ENCODE measurements at regions not wholly inside any gene's neighbourhood (a gene's known extent, or its start where the extent isn't known, plus 50 kb on each side); places are given as distances from the start of the nearest gene placed in this dataset.

DNA sequence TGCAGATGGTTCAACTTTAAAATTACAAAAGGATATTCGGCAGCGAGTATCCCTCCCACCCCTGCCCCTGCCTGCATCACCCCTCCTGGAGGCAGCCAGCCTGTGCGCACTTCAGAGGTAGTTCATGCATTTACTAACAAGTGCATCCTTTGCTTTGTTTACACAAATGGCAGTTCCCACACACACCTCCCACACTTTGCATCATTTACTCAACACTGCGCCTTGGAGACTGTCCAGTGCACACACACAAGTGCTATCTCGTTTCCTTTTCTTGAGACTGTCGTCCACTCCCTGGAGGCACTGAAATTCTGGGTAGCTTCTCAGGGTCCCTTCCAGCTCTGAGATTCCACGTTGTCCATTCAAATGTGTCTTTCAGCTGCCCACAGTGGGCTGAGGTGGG lies 53.1 kb upstream of the VSX1 start:
- peaks cover 2% of the 10 kb centered on the region for H3K27me3 Mint-ChIP-seq (ENCODE audit: low read depth)
- H3K27ac Mint-ChIP-seq = no peak overlapping the region
- ATAC-seq (no peak), DNase-seq (no peak)
- no peaks in the 10 kb centered on the region for H3K9me3 Mint-ChIP-seq (ENCODE audit: insufficient read depth)
- POLR2A ChIA-PET = no interaction called here
- CTCF ChIA-PET = no interaction called here
- no peaks in the 10 kb centered on the region for H3K4me1 Mint-ChIP-seq (ENCODE audit: low read depth)
- H3K4me3 Mint-ChIP-seq = no peak overlapping the region
- H3K36me3 Mint-ChIP-seq (ENCODE audit: low read depth) = no peaks in the 10 kb centered on the region

DNA sequence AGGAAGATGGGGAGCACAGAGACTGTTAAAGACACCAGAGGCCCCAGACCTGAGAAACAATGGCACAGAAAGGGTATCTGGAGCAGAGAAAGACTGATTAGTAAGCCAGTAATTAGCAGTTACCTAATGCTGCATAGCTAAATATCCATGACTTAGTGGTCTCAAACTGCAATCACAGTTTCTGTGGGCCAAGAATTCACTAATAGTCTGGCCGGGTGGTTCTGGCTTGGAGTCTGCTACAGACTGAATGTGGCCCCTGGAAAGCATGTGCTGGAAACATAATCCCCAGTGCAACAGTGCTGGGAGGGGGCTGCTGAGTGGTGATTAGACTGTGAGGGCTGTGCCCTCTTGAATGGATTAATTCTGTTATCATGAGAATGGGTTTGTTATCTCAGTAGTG lies 54.1 kb upstream of the VSX1 start:
- DNase-seq (no peak), ATAC-seq (no peak)
- no peaks in the 10 kb centered on the region for H3K4me1 Mint-ChIP-seq (ENCODE audit: low read depth)
- no peaks in the 10 kb centered on the region for H3K9me3 Mint-ChIP-seq (ENCODE audit: insufficient read depth)
- no peaks in the 10 kb centered on the region for H3K36me3 Mint-ChIP-seq (ENCODE audit: low read depth)
- POLR2A ChIA-PET = no interaction called here
- no peak overlapping the region for H3K27ac Mint-ChIP-seq
- H3K4me3 Mint-ChIP-seq = no peak overlapping the region
- peaks cover 2% of the 10 kb centered on the region for H3K27me3 Mint-ChIP-seq (ENCODE audit: low read depth)
- CTCF ChIA-PET = interaction anchor here (1.4 kb wide), 1 partner anchor 37 kb away, joined by 3 read pairs; no protein-coding TSS in a partner anchor

DNA sequence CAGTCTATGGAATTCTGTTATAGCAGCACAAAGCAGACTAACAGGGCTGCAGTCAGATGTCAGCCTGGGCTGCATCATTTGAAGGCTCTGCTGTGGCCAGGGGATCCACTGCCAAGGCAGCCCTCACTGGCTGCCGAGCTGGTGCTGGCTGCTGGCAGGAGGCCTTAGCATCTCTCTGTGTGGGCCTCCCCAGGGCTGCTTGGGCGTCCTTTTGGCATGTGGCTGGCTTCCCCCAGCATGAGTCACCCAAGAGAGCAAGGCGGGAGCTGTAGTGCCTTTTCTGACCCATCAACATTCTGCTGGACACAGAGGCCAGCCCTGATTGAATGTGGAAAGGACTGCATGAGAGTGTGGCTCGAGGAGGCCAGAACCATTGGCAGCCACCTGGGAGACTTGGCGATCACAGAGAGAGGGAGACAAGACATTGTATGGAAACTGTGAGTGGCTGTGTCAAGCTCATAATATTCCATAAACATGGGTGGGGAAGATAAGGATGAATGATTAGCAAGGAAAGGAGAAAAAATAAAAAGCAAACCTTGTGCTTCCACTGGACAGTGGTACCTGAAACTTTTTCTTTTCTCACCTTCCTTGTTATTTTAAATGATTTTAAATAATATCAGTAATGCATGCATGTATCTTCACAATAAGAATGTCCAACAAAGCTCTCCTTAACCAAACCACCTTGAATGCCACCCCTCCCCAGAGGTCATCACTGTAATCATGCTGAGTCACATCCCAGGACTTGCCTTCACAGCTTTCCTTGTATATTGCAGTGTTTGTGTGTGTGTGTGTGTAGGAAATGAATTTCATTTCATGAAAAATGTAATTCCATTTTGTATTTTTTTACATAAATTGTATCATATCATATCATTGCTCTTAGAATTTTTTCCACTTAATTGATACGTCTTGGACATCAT lies 55.0 kb upstream of the VSX1 start:
- ATAC-seq (no peak), DNase-seq (no peak)
- ChIA-PET POLR2A (no interaction called here), CTCF (interaction anchor here (1.4 kb wide), 1 partner anchor 36 kb away, joined by 3 read pairs; no protein-coding TSS in a partner anchor)
- peaks cover 2% of the 10 kb centered on the region for H3K27me3 Mint-ChIP-seq (ENCODE audit: low read depth)
- H3K27ac Mint-ChIP-seq = no peak overlapping the region
- no peaks in the 10 kb centered on the region for H3K9me3 Mint-ChIP-seq (ENCODE audit: insufficient read depth)
- H3K4me1 Mint-ChIP-seq (ENCODE audit: low read depth) = no peaks in the 10 kb centered on the region
- H3K36me3 Mint-ChIP-seq (ENCODE audit: low read depth) = no peaks in the 10 kb centered on the region
- no peak overlapping the region for H3K4me3 Mint-ChIP-seq

- Mint-ChIP-seq H3K27me3 (ENCODE audit: low read depth) (peaks cover under 1% of the 10 kb centered on the region), H3K9me3 (ENCODE audit: insufficient read depth) (no peaks in the 10 kb centered on the region), H3K27ac (no peak overlapping the region), H3K36me3 (ENCODE audit: low read depth) (no peaks in the 10 kb centered on the region), H3K4me1 (ENCODE audit: low read depth) (no peaks in the 10 kb centered on the region), H3K4me3 (no peak overlapping the region)
- DNase-seq (no peak), ATAC-seq (no peak)
- CTCF ChIA-PET = no interaction called here
- POLR2A ChIA-PET = no interaction called here
These were observed 56.3 kb upstream of the ENTPD6 start for GRCh38 chr20:25139029-25139705.

- Mint-ChIP-seq H3K27me3 (ENCODE audit: low read depth) (peaks cover 9% of the 10 kb centered on the region), H3K27ac (no peak overlapping the region), H3K36me3 (ENCODE audit: low read depth) (no peaks in the 10 kb centered on the region), H3K4me3 (no peak overlapping the region), H3K9me3 (ENCODE audit: insufficient read depth) (no peaks in the 10 kb centered on the region), H3K4me1 (ENCODE audit: low read depth) (no peaks in the 10 kb centered on the region)
- ChIA-PET CTCF (interaction anchor here (1.0 kb wide), 1 partner anchor 38 kb away, joined by 3 read pairs; no protein-coding TSS in a partner anchor), POLR2A (no interaction called here)
- DNase-seq (no peak), ATAC-seq (no peak)
These were observed 54.5 kb upstream of the ENTPD6 start for GRCh38 chr20:25140968-25141367.

DNA sequence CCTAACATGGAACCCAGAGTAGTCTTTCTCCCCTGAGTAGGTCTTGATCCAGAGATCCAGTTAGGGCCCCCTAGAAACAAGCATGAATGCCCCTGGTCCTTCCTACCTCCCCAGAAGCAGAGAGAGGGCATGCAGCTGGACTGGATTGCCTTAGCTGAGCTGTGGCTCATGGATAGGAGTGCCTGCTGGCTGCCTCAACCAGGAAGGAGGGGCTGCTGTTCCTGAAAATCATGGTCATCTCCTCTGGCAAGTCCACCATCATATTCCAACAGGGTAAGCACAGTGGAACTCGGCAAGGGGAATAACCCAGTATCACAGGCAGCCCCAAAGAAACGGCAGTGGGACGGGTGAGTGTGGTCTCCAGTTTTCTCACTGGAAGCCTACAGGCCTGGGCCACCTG lies 53.1 kb upstream of the ENTPD6 start:
- Mint-ChIP-seq H3K4me3 (no peak overlapping the region), H3K4me1 (ENCODE audit: low read depth) (no peaks in the 10 kb centered on the region), H3K36me3 (ENCODE audit: low read depth) (no peaks in the 10 kb centered on the region), H3K9me3 (ENCODE audit: insufficient read depth) (no peaks in the 10 kb centered on the region), H3K27me3 (ENCODE audit: low read depth) (peaks cover 9% of the 10 kb centered on the region), H3K27ac (no peak overlapping the region)
- ATAC-seq (no peak), DNase-seq (no peak)
- ChIA-PET CTCF (no interaction called here), POLR2A (no interaction called here)

GRCh38 chr20:25145131-25145530 lies 50.4 kb upstream of the ENTPD6 start:
- ATAC-seq = no peak
- H3K27me3 Mint-ChIP-seq (ENCODE audit: low read depth) = peaks cover 18% of the 10 kb centered on the region
- no peak overlapping the region for H3K27ac Mint-ChIP-seq
- peaks cover 7% of the 10 kb centered on the region for H3K4me1 Mint-ChIP-seq (ENCODE audit: low read depth)
- H3K9me3 Mint-ChIP-seq (ENCODE audit: insufficient read depth) = no peaks in the 10 kb centered on the region
- CTCF ChIA-PET = no interaction called here
- no peak overlapping the region for H3K4me3 Mint-ChIP-seq
- POLR2A ChIA-PET = no interaction called here
- no peak for DNase-seq
- H3K36me3 Mint-ChIP-seq (ENCODE audit: low read depth) = no peaks in the 10 kb centered on the region

Data from activated CD8-positive, alpha-beta T cell treated with anti-CD3 and anti-CD28 coated beads, Interleukin-2, amount 10 ng/mL, durations not matched to agents 7 days and 5 days (primary cell).